Right atrium auricular region (tissue), 2 donors: ENCODE measurements at regions not wholly inside any gene's neighbourhood (a gene's known extent, or its start where the extent isn't known, plus 50 kb on each side); places are given as distances from the start of the nearest gene placed in this dataset.

Source experiments
- DNase-seq: peaks from one replicate; pipeline ENCODE4 v3.0.0-alpha.2; 2019; ENCODE audit warnings: low spot score
- H3K27ac ChIP-seq, 2 donors: fragments of 200-600 bp; sonication (generic); 1 replicate in 1 of 2; 2 replicates in 1 of 2; pipeline ENCODE4 v1.5.1; 2016 to 2019
- H3K27me3 ChIP-seq, 2 donors: fragments of 200-600 bp; sonication (generic); one replicate each; pipeline versions ENCODE4 v1.5.1 to v1.6.0; 2017 to 2019
- H3K36me3 ChIP-seq: fragments of 200-600 bp; sonication (generic); one replicate; pipeline ENCODE4 v1.5.1; 2016
- H3K4me1 ChIP-seq, 2 donors: fragments of 200-600 bp; sonication (generic); one replicate each; pipeline versions ENCODE4 v1.5.1 to v1.6.0; 2017 to 2019
- H3K4me3 ChIP-seq, 2 donors: fragments of 200-600 bp; sonication (generic); 1 replicate in 1 of 2; 2 replicates in 1 of 2; pipeline ENCODE4 v1.5.1; 2017 to 2019; ENCODE audit warnings: mild to moderate bottlenecking in 1 of 2, moderate library complexity in 1 of 2
- H3K9me3 ChIP-seq, 2 donors: fragments of 200-600 bp; sonication (generic); one replicate each; pipeline ENCODE4 v1.5.1; 2019
- TF ChIP-seq, protein P1 (sequence below), 2 donors: fragments of 200-600 bp; sonication (generic); IDR thresholded peaks; one replicate each; pipeline ENCODE4 v1.5.1; 2019; ENCODE audit warnings: antibody characterized with exemption in 2 of 2

DNA sequence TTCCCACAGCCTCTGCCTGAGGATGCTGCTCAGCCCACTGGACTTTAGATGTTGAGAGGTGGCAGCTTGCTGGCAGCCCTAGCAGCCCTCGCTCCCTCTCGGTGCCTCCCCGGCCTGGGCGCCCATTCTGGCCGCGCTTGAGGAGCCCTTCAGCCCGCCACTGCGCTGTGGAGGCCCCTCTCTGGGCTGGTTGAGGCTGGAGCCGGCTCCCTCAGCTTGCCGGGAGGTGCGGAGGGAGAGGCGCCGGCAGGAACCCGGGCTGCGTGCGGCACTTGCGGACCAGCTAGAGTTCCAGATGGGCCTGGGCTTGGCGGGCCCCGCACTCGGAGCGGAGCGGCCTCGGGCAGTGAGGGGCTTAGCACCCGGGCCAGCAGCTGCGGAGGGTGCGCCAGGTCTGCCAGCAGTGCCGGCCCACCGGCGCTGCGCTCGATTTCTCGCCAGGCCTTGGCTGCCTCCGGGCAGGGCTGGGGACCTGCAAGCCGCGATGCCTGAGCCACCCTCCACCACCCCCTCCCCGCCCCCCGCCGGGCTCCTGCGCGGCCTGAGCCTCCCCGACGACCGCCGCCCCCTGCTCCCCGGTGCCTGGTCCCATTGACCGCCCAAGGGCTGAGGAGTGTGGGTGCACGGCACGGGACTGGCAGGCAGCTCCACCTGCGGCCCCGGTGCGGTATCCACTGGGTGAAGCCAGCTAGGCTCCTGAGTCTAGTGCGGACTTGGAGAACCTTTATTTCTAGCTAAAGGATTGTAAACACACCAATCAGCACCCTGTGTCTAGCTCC is 446.2 kb downstream of the INSC start:
- H3K4me1 ChIP-seq: no peaks in the 10 kb centered on the region
- no peak for DNase-seq
- H3K4me3 ChIP-seq: no peak overlapping the region
- H3K27me3 ChIP-seq: no peaks in the 10 kb centered on the region
- H3K27ac ChIP-seq: no peak overlapping the region
- no peaks in the 10 kb centered on the region for H3K36me3 ChIP-seq
- TF ChIP-seq, protein P1, sequence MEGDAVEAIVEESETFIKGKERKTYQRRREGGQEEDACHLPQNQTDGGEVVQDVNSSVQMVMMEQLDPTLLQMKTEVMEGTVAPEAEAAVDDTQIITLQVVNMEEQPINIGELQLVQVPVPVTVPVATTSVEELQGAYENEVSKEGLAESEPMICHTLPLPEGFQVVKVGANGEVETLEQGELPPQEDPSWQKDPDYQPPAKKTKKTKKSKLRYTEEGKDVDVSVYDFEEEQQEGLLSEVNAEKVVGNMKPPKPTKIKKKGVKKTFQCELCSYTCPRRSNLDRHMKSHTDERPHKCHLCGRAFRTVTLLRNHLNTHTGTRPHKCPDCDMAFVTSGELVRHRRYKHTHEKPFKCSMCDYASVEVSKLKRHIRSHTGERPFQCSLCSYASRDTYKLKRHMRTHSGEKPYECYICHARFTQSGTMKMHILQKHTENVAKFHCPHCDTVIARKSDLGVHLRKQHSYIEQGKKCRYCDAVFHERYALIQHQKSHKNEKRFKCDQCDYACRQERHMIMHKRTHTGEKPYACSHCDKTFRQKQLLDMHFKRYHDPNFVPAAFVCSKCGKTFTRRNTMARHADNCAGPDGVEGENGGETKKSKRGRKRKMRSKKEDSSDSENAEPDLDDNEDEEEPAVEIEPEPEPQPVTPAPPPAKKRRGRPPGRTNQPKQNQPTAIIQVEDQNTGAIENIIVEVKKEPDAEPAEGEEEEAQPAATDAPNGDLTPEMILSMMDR (IDR thresholded peaks at IDR 0.05): no peak
- no peaks in the 10 kb centered on the region for H3K9me3 ChIP-seq

DNA sequence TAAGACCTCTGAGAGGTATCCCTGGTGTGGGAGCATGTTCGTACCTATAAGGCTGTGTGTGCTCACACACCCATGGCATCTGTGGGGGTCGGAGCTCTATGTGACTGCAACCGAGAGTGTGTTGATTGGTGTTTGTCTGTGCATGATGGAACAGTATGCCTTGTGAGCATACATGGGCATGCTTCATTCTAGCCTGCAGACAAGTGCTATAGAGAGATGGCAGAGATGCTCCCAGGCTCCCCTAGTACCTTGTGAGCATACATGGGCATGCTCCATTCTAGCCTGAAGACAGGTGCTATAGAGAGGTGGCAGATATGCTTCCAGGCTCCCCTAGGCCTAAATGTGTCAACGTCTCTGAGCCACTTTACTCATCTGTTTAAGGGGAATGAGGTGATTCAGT is 447.5 kb downstream of the INSC start:
- DNase-seq: no peak
- H3K36me3 ChIP-seq: no peaks in the 10 kb centered on the region
- no peaks in the 10 kb centered on the region for H3K9me3 ChIP-seq
- no peaks in the 10 kb centered on the region for H3K4me1 ChIP-seq
- no peak overlapping the region for H3K4me3 ChIP-seq
- H3K27ac ChIP-seq: no peak overlapping the region
- H3K27me3 ChIP-seq: no peaks in the 10 kb centered on the region
- TF ChIP-seq, protein P1 (IDR thresholded peaks at IDR 0.05): no peak

DNA sequence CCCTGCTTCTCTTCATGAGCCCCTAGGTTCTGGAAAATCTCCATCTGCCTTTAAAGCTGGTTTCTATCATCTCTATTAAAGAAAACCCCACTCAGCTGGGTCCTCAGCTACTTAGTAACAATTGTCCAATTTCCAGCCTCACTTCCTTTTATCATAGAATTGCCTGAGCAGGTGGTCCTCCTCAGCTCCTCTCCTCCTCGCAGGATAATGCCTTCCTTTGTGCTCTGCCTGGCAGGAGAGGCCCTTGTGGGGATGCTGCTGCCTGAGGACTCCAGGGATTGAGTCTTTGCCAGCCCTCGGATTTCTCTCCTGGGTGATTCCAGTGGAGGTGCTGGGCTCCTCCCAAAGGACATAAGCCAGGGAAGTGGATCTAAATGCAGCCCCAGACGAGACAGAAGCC is 448.3 kb downstream of the INSC start:
- Histone ChIP-seq H3K27me3 (no peaks in the 10 kb centered on the region), H3K36me3 (no peaks in the 10 kb centered on the region), H3K9me3 (no peaks in the 10 kb centered on the region), H3K4me3 (no peak overlapping the region), H3K27ac (no peak overlapping the region), H3K4me1 (no peaks in the 10 kb centered on the region)
- TF ChIP-seq, protein P1 (IDR thresholded peaks at IDR 0.05): no peak
- no peak for DNase-seq

GRCh38 chr11:15565880-15566279 is 451.2 kb downstream of the INSC start:
- no peak for DNase-seq
- TF ChIP-seq, protein P1 (IDR thresholded peaks at IDR 0.05): no peak
- H3K4me1 ChIP-seq: no peaks in the 10 kb centered on the region
- H3K9me3 ChIP-seq: no peaks in the 10 kb centered on the region
- no peaks in the 10 kb centered on the region for H3K36me3 ChIP-seq
- H3K4me3 ChIP-seq: no peak overlapping the region
- H3K27ac ChIP-seq: no peak overlapping the region
- no peaks in the 10 kb centered on the region for H3K27me3 ChIP-seq

- Histone ChIP-seq H3K4me1 (no peaks in the 10 kb centered on the region), H3K27ac (no peak overlapping the region), H3K4me3 (no peak overlapping the region), H3K9me3 (no peaks in the 10 kb centered on the region), H3K36me3 (no peaks in the 10 kb centered on the region), H3K27me3 (no peaks in the 10 kb centered on the region)
- TF ChIP-seq, protein P1 (IDR thresholded peaks at IDR 0.05): no peak
- DNase-seq: peak; percentile 18
These were observed 453.7 kb downstream of the INSC start for GRCh38 chr11:15568440-15568839.
